ENCODE measurements at regions not wholly inside any gene's neighbourhood (a gene's known extent, or its start where the extent isn't known, plus 50 kb on each side); places are given as distances from the start of the nearest gene placed in this dataset.

- Mint-ChIP-seq H3K36me3 (ENCODE audit: low read depth) (no peaks in the 10 kb centered on the region), H3K4me3 (no peak overlapping the region), H3K27ac (no peak overlapping the region), H3K27me3 (peaks cover 19% of the 10 kb centered on the region), H3K9me3 (no peaks in the 10 kb centered on the region), H3K4me1 (ENCODE audit: low read depth) (no peaks in the 10 kb centered on the region)
- no peak overlapping the region for H3K4me3 ChIP-seq (ENCODE audit: low read length)
- ChIA-PET POLR2A (no interaction called here), CTCF (no interaction called here)
- no peak for ATAC-seq (ENCODE audit: poor library complexity)
- H3K27me3 ChIP-seq (ENCODE audit: control insufficient read depth in 1 of 2, insufficient read depth in 2 of 2, low read length in 2 of 2) = no peaks in the 10 kb centered on the region
- intact Hi-C loops (cut with DNase I, micrococcal nuclease) = no loop called here
- H3K36me3 ChIP-seq (ENCODE audit: insufficient read depth, low read length) = no peaks in the 10 kb centered on the region
- DNase-seq = no peak
- no peak for TF ChIP-seq CTCF (IDR thresholded peaks at IDR 0.05)
- H3K27ac ChIP-seq (ENCODE audit: low read depth in 1 of 2, low read length in 2 of 2) = no peak overlapping the region
- no peaks in the 10 kb centered on the region for H3K4me1 ChIP-seq (ENCODE audit: insufficient read depth, low read length)
- H3K9me3 ChIP-seq (ENCODE audit: control insufficient read depth in 1 of 2, insufficient read depth in 1 of 2, low read length in 2 of 2) = peaks cover 0 to 9% of the 10 kb centered on the region in 2 experiments
These were observed 190.6 kb upstream of the SMIM21 start for GRCh38 chr18:75618146-75618545.

GRCh38 chr18:75612456-75612855 is 185.0 kb upstream of the SMIM21 start:
- intact Hi-C loops (cut with DNase I, micrococcal nuclease) = no loop called here
- Mint-ChIP-seq H3K9me3 (no peaks in the 10 kb centered on the region), H3K4me1 (ENCODE audit: low read depth) (no peaks in the 10 kb centered on the region), H3K36me3 (ENCODE audit: low read depth) (no peaks in the 10 kb centered on the region), H3K27ac (no peak overlapping the region), H3K27me3 (peaks cover 29% of the 10 kb centered on the region), H3K4me3 (no peak overlapping the region)
- CTCF ChIA-PET = no interaction called here
- no peak for DNase-seq
- Histone ChIP-seq H3K9me3 (ENCODE audit: control insufficient read depth in 1 of 2, insufficient read depth in 1 of 2, low read length in 2 of 2) (peaks cover 0 to 5% of the 10 kb centered on the region in 2 experiments), H3K27ac (ENCODE audit: low read depth in 1 of 2, low read length in 2 of 2) (no peak overlapping the region), H3K27me3 (ENCODE audit: control insufficient read depth in 1 of 2, insufficient read depth in 2 of 2, low read length in 2 of 2) (no peaks in the 10 kb centered on the region), H3K36me3 (ENCODE audit: insufficient read depth, low read length) (no peaks in the 10 kb centered on the region), H3K4me1 (ENCODE audit: insufficient read depth, low read length) (no peaks in the 10 kb centered on the region), H3K4me3 (ENCODE audit: low read length) (no peak overlapping the region)
- POLR2A ChIA-PET = no interaction called here
- no peak for ATAC-seq (ENCODE audit: poor library complexity)
- no peak for TF ChIP-seq CTCF (IDR thresholded peaks at IDR 0.05)

DNA sequence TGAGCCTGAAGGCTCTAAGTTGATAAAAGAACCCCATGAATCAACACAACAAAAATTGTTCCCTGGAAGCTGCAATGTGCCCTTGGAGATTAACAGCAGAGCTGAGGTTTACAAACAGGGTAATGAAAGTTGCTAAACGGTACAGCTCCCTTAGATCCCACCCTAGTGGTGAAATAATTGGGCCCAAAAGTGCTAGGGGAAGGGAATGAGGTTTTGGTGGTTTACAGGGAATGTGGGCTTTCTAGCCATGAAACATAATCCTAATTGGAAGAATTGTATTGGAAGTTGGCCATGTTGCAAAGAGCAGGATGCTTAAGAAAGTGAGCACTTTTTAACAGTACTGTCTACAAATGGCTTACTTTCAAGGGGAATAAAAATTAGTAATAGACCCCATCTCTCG is 180.2 kb upstream of the SMIM21 start:
- H3K4me1 ChIP-seq (ENCODE audit: insufficient read depth, low read length) = no peaks in the 10 kb centered on the region
- ATAC-seq (ENCODE audit: poor library complexity) (no peak), DNase-seq (no peak)
- no peaks in the 10 kb centered on the region for H3K9me3 Mint-ChIP-seq
- no peak for TF ChIP-seq CTCF (IDR thresholded peaks at IDR 0.05)
- intact Hi-C loops (cut with DNase I, micrococcal nuclease) = no loop called here
- H3K4me1 Mint-ChIP-seq (ENCODE audit: low read depth) = no peaks in the 10 kb centered on the region
- no peak overlapping the region for H3K27ac Mint-ChIP-seq
- no peak overlapping the region for H3K4me3 ChIP-seq (ENCODE audit: low read length)
- CTCF ChIA-PET = no interaction called here
- H3K9me3 ChIP-seq (ENCODE audit: control insufficient read depth in 1 of 2, insufficient read depth in 1 of 2, low read length in 2 of 2) = peaks cover 0 to 5% of the 10 kb centered on the region in 2 experiments
- POLR2A ChIA-PET = no interaction called here
- no peak overlapping the region for H3K27ac ChIP-seq (ENCODE audit: low read depth in 1 of 2, low read length in 2 of 2)
- no peaks in the 10 kb centered on the region for H3K27me3 ChIP-seq (ENCODE audit: control insufficient read depth in 1 of 2, insufficient read depth in 2 of 2, low read length in 2 of 2)
- no peaks in the 10 kb centered on the region for H3K36me3 Mint-ChIP-seq (ENCODE audit: low read depth)
- H3K27me3 Mint-ChIP-seq = peaks cover 16% of the 10 kb centered on the region
- H3K36me3 ChIP-seq (ENCODE audit: insufficient read depth, low read length) = no peaks in the 10 kb centered on the region
- no peak overlapping the region for H3K4me3 Mint-ChIP-seq
